ENCODE measurements at regions not wholly inside any gene's neighbourhood (a gene's known extent, or its start where the extent isn't known, plus 50 kb on each side); places are given as distances from the start of the nearest gene placed in this dataset.

GRCh38 chr1:200354243-200354642 lies 55.6 kb downstream of the ZNF281 start:
- no peak overlapping the region for H3K4me3 ChIP-seq (ENCODE audit: low read length)
- no peaks in the 10 kb centered on the region for H3K9me3 ChIP-seq (ENCODE audit: control insufficient read depth, low read length)
- peaks cover 32% of the 10 kb centered on the region for H3K4me1 ChIP-seq (ENCODE audit: control insufficient read depth, insufficient read depth, low read length)
- H3K36me3 ChIP-seq (ENCODE audit: control insufficient read depth, insufficient read depth, low read length, severe bottlenecking) = no peaks in the 10 kb centered on the region
- DNase-seq (ENCODE audit: low read depth) = peak; percentile 34
- no peaks in the 10 kb centered on the region for H3K27me3 ChIP-seq (replicated peaks; ENCODE audit: control insufficient read depth, insufficient read depth, low read length)
- H3K9ac ChIP-seq (ENCODE audit: low read length) = no peak overlapping the region

GRCh38 chr1:200353232-200353631 lies 56.6 kb downstream of the ZNF281 start:
- H3K4me1 ChIP-seq (ENCODE audit: control insufficient read depth, insufficient read depth, low read length) = peaks cover 32% of the 10 kb centered on the region
- H3K9me3 ChIP-seq (ENCODE audit: control insufficient read depth, low read length) = no peaks in the 10 kb centered on the region
- H3K27me3 ChIP-seq (replicated peaks; ENCODE audit: control insufficient read depth, insufficient read depth, low read length) = no peaks in the 10 kb centered on the region
- no peaks in the 10 kb centered on the region for H3K36me3 ChIP-seq (ENCODE audit: control insufficient read depth, insufficient read depth, low read length, severe bottlenecking)
- H3K9ac ChIP-seq (ENCODE audit: low read length) = no peak overlapping the region
- DNase-seq (ENCODE audit: low read depth) = peak; percentile 42
- no peak overlapping the region for H3K4me3 ChIP-seq (ENCODE audit: low read length)

- peaks cover 32% of the 10 kb centered on the region for H3K4me1 ChIP-seq (ENCODE audit: control insufficient read depth, insufficient read depth, low read length)
- peak; percentile 93 for DNase-seq (ENCODE audit: low read depth)
These were observed 57.8 kb downstream of the ZNF281 start for GRCh38 chr1:200351826-200352549.

GRCh38 chr1:200351425-200351824 lies 58.4 kb downstream of the ZNF281 start:
- Histone ChIP-seq H3K9me3 (ENCODE audit: control insufficient read depth, low read length) (no peaks in the 10 kb centered on the region), H3K9ac (ENCODE audit: low read length) (peak overlapping the region; percentile 77), H3K4me1 (ENCODE audit: control insufficient read depth, insufficient read depth, low read length) (peaks cover 32% of the 10 kb centered on the region), H3K36me3 (ENCODE audit: control insufficient read depth, insufficient read depth, low read length, severe bottlenecking) (no peaks in the 10 kb centered on the region), H3K4me3 (ENCODE audit: low read length) (peak overlapping the region; percentile 73), H3K27me3 (replicated peaks; ENCODE audit: control insufficient read depth, insufficient read depth, low read length) (no peaks in the 10 kb centered on the region)
- no peak for DNase-seq (ENCODE audit: low read depth)

More at GRCh38 chr1:200351826-200352549, 57.8 kb downstream of the ZNF281 start:
- no peaks in the 10 kb centered on the region for H3K9me3 ChIP-seq (ENCODE audit: control insufficient read depth, low read length)
- no peaks in the 10 kb centered on the region for H3K27me3 ChIP-seq (replicated peaks; ENCODE audit: control insufficient read depth, insufficient read depth, low read length)
- peak overlapping the region; percentile 77 for H3K9ac ChIP-seq (ENCODE audit: low read length)
- H3K36me3 ChIP-seq (ENCODE audit: control insufficient read depth, insufficient read depth, low read length, severe bottlenecking) = no peaks in the 10 kb centered on the region
- H3K4me3 ChIP-seq (ENCODE audit: low read length) = peak overlapping the region; percentile 73

- Histone ChIP-seq H3K4me1 (ENCODE audit: control insufficient read depth, insufficient read depth, low read length) (peaks cover 25% of the 10 kb centered on the region), H3K9me3 (ENCODE audit: control insufficient read depth, low read length) (no peaks in the 10 kb centered on the region), H3K4me3 (ENCODE audit: low read length) (no peak overlapping the region), H3K27me3 (replicated peaks; ENCODE audit: control insufficient read depth, insufficient read depth, low read length) (no peaks in the 10 kb centered on the region), H3K36me3 (ENCODE audit: control insufficient read depth, insufficient read depth, low read length, severe bottlenecking) (no peaks in the 10 kb centered on the region), H3K9ac (ENCODE audit: low read length) (no peak overlapping the region)
- no peak for DNase-seq (ENCODE audit: low read depth)
These were observed 63.1 kb downstream of the ZNF281 start for GRCh38 chr1:200346700-200347099.

GRCh38 chr1:200345520-200345919 lies 64.3 kb downstream of the ZNF281 start:
- no peaks in the 10 kb centered on the region for H3K27me3 ChIP-seq (replicated peaks; ENCODE audit: control insufficient read depth, insufficient read depth, low read length)
- peaks cover 22% of the 10 kb centered on the region for H3K4me1 ChIP-seq (ENCODE audit: control insufficient read depth, insufficient read depth, low read length)
- no peak for DNase-seq (ENCODE audit: low read depth)
- H3K4me3 ChIP-seq (ENCODE audit: low read length) = no peak overlapping the region
- no peak overlapping the region for H3K9ac ChIP-seq (ENCODE audit: low read length)
- H3K36me3 ChIP-seq (ENCODE audit: control insufficient read depth, insufficient read depth, low read length, severe bottlenecking) = no peaks in the 10 kb centered on the region
- H3K9me3 ChIP-seq (ENCODE audit: control insufficient read depth, low read length) = no peaks in the 10 kb centered on the region

- no peaks in the 10 kb centered on the region for H3K9me3 ChIP-seq (ENCODE audit: control insufficient read depth, low read length)
- H3K36me3 ChIP-seq (ENCODE audit: control insufficient read depth, insufficient read depth, low read length, severe bottlenecking) = no peaks in the 10 kb centered on the region
- peaks cover 22% of the 10 kb centered on the region for H3K4me1 ChIP-seq (ENCODE audit: control insufficient read depth, insufficient read depth, low read length)
- H3K9ac ChIP-seq (ENCODE audit: low read length) = no peak overlapping the region
- no peak overlapping the region for H3K4me3 ChIP-seq (ENCODE audit: low read length)
- no peaks in the 10 kb centered on the region for H3K27me3 ChIP-seq (replicated peaks; ENCODE audit: control insufficient read depth, insufficient read depth, low read length)
- no peak for DNase-seq (ENCODE audit: low read depth)
These were observed 66.0 kb downstream of the ZNF281 start for GRCh38 chr1:200343874-200344273.

GRCh38 chr1:200342511-200343311 lies 67.1 kb downstream of the ZNF281 start:
- peak; percentile 34 for DNase-seq (ENCODE audit: low read depth)
- Histone ChIP-seq H3K9ac (ENCODE audit: low read length) (no peak overlapping the region), H3K4me3 (ENCODE audit: low read length) (peak overlapping the region; percentile 15), H3K27me3 (replicated peaks; ENCODE audit: control insufficient read depth, insufficient read depth, low read length) (no peaks in the 10 kb centered on the region), H3K36me3 (ENCODE audit: control insufficient read depth, insufficient read depth, low read length, severe bottlenecking) (no peaks in the 10 kb centered on the region), H3K9me3 (ENCODE audit: control insufficient read depth, low read length) (no peaks in the 10 kb centered on the region), H3K4me1 (ENCODE audit: control insufficient read depth, insufficient read depth, low read length) (peaks cover 22% of the 10 kb centered on the region)

- no peaks in the 10 kb centered on the region for H3K27me3 ChIP-seq (replicated peaks; ENCODE audit: control insufficient read depth, insufficient read depth, low read length)
- no peak for DNase-seq (ENCODE audit: low read depth)
- H3K9me3 ChIP-seq (ENCODE audit: control insufficient read depth, low read length) = no peaks in the 10 kb centered on the region
- peaks cover 32% of the 10 kb centered on the region for H3K4me1 ChIP-seq (ENCODE audit: control insufficient read depth, insufficient read depth, low read length)
- no peaks in the 10 kb centered on the region for H3K36me3 ChIP-seq (ENCODE audit: control insufficient read depth, insufficient read depth, low read length, severe bottlenecking)
- no peak overlapping the region for H3K9ac ChIP-seq (ENCODE audit: low read length)
- H3K4me3 ChIP-seq (ENCODE audit: low read length) = no peak overlapping the region
These were observed 71.4 kb downstream of the ZNF281 start for GRCh38 chr1:200338451-200338850.

GRCh38 chr1:200337831-200338230 lies 72.0 kb downstream of the ZNF281 start:
- no peak overlapping the region for H3K4me3 ChIP-seq (ENCODE audit: low read length)
- H3K9me3 ChIP-seq (ENCODE audit: control insufficient read depth, low read length) = no peaks in the 10 kb centered on the region
- no peak for DNase-seq (ENCODE audit: low read depth)
- H3K27me3 ChIP-seq (replicated peaks; ENCODE audit: control insufficient read depth, insufficient read depth, low read length) = no peaks in the 10 kb centered on the region
- peaks cover 26% of the 10 kb centered on the region for H3K4me1 ChIP-seq (ENCODE audit: control insufficient read depth, insufficient read depth, low read length)
- no peaks in the 10 kb centered on the region for H3K36me3 ChIP-seq (ENCODE audit: control insufficient read depth, insufficient read depth, low read length, severe bottlenecking)
- no peak overlapping the region for H3K9ac ChIP-seq (ENCODE audit: low read length)

GRCh38 chr1:200337410-200337809 lies 72.4 kb downstream of the ZNF281 start:
- DNase-seq (ENCODE audit: low read depth) = no peak

More at GRCh38 chr1:200337410-200337809, 72.4 kb downstream of the ZNF281 start:
- Histone ChIP-seq H3K9ac (ENCODE audit: low read length) (no peak overlapping the region), H3K36me3 (ENCODE audit: control insufficient read depth, insufficient read depth, low read length, severe bottlenecking) (no peaks in the 10 kb centered on the region), H3K4me3 (ENCODE audit: low read length) (no peak overlapping the region), H3K9me3 (ENCODE audit: control insufficient read depth, low read length) (no peaks in the 10 kb centered on the region), H3K4me1 (ENCODE audit: control insufficient read depth, insufficient read depth, low read length) (peaks cover 22% of the 10 kb centered on the region), H3K27me3 (replicated peaks; ENCODE audit: control insufficient read depth, insufficient read depth, low read length) (no peaks in the 10 kb centered on the region)

Measured in adipocyte (in vitro differentiated cells).